ENCODE measurements at regions not wholly inside any gene's neighbourhood (a gene's known extent, or its start where the extent isn't known, plus 50 kb on each side); places are given as distances from the start of the nearest gene placed in this dataset.

DNA sequence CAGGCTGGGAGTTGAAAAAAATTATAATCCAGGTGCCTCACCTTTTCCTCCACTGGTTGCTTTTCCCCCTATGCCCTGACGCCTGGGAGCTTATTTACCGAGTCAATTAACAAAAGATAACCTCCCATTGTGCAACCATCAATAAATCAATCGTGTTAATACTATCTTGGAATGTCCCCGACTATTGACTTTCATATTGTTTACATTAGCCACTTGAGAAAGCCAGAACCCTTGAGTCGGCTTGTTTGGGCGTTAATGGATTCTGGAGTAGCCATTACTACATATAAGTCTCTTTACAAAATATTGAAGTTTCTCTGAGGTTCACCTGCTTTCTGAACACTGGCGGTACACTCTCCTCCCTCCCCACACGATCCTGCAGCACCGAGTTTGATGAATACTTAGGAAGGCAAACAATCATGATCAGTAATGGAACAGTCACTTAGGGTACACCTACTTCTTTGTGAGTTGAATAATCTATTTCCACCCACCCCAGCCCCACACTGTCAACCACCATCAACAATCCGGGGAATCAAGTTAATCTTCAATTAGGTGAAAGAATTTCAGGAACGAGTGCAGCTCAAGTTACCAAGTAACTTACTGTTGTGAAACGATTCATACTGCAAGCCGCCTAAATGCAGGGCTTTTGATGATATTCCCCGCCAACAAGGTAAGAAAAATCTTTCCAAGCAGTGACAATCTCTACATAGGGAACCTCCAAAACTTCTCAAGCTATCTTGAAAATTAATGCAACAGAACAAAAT, 159.3 kb upstream of the NR2F2 start (continued):
- TF ChIP-seq, protein P1, sequence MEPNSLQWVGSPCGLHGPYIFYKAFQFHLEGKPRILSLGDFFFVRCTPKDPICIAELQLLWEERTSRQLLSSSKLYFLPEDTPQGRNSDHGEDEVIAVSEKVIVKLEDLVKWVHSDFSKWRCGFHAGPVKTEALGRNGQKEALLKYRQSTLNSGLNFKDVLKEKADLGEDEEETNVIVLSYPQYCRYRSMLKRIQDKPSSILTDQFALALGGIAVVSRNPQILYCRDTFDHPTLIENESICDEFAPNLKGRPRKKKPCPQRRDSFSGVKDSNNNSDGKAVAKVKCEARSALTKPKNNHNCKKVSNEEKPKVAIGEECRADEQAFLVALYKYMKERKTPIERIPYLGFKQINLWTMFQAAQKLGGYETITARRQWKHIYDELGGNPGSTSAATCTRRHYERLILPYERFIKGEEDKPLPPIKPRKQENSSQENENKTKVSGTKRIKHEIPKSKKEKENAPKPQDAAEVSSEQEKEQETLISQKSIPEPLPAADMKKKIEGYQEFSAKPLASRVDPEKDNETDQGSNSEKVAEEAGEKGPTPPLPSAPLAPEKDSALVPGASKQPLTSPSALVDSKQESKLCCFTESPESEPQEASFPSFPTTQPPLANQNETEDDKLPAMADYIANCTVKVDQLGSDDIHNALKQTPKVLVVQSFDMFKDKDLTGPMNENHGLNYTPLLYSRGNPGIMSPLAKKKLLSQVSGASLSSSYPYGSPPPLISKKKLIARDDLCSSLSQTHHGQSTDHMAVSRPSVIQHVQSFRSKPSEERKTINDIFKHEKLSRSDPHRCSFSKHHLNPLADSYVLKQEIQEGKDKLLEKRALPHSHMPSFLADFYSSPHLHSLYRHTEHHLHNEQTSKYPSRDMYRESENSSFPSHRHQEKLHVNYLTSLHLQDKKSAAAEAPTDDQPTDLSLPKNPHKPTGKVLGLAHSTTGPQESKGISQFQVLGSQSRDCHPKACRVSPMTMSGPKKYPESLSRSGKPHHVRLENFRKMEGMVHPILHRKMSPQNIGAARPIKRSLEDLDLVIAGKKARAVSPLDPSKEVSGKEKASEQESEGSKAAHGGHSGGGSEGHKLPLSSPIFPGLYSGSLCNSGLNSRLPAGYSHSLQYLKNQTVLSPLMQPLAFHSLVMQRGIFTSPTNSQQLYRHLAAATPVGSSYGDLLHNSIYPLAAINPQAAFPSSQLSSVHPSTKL (CRISPR knock-in tag; IDR thresholded peaks at IDR 0.05): peak; percentile 20; the same call in 1 of the 2 replicates
- TF ChIP-seq ZNF331 (CRISPR knock-in tag; IDR thresholded peaks at IDR 0.05) (peak; percentile 33; the same call in 1 of the 2 replicates), SOX5 (CRISPR knock-in tag; IDR thresholded peaks at IDR 0.05; ENCODE audit: borderline replicate concordance) (peak; percentile 31; the same call in 1 of the 2 replicates), ATF7 (IDR thresholded peaks at IDR 0.05) (no peak), ATF7 (CRISPR knock-in tag; IDR thresholded peaks at IDR 0.05) (no peak), FOXA3 (CRISPR knock-in tag; IDR thresholded peaks at IDR 0.05) (peak; percentile 58; the same call in 1 of the 2 replicates), SOX13 (IDR thresholded peaks at IDR 0.05) (no peak), SOX13 (CRISPR knock-in tag; conservative IDR thresholded peaks at IDR 0.05 in 1 of 2, IDR thresholded peaks at IDR 0.05 in 1 of 2) (peak in 1 of 2 experiments; percentile 61; a peak in 2 of 4 replicates), YEATS2 (CRISPR knock-in tag; IDR thresholded peaks at IDR 0.05; ENCODE audit: borderline replicate concordance) (no peak)
- TF ChIP-seq, protein P2, sequence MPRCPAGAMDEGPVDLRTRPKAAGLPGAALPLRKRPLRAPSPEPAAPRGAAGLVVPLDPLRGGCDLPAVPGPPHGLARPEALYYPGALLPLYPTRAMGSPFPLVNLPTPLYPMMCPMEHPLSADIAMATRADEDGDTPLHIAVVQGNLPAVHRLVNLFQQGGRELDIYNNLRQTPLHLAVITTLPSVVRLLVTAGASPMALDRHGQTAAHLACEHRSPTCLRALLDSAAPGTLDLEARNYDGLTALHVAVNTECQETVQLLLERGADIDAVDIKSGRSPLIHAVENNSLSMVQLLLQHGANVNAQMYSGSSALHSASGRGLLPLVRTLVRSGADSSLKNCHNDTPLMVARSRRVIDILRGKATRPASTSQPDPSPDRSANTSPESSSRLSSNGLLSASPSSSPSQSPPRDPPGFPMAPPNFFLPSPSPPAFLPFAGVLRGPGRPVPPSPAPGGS (CRISPR knock-in tag; IDR thresholded peaks at IDR 0.05): no peak
- TF ChIP-seq, protein P3, sequence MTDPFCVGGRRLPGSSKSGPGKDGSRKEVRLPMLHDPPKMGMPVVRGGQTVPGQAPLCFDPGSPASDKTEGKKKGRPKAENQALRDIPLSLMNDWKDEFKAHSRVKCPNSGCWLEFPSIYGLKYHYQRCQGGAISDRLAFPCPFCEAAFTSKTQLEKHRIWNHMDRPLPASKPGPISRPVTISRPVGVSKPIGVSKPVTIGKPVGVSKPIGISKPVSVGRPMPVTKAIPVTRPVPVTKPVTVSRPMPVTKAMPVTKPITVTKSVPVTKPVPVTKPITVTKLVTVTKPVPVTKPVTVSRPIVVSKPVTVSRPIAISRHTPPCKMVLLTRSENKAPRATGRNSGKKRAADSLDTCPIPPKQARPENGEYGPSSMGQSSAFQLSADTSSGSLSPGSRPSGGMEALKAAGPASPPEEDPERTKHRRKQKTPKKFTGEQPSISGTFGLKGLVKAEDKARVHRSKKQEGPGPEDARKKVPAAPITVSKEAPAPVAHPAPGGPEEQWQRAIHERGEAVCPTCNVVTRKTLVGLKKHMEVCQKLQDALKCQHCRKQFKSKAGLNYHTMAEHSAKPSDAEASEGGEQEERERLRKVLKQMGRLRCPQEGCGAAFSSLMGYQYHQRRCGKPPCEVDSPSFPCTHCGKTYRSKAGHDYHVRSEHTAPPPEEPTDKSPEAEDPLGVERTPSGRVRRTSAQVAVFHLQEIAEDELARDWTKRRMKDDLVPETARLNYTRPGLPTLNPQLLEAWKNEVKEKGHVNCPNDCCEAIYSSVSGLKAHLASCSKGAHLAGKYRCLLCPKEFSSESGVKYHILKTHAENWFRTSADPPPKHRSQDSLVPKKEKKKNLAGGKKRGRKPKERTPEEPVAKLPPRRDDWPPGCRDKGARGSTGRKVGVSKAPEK (CRISPR knock-in tag; IDR thresholded peaks at IDR 0.05; ENCODE audit: borderline replicate concordance): 0 out of 2 replicates have a peak, but pooled peaks have one; percentile 17
- TF ChIP-seq, protein P4, sequence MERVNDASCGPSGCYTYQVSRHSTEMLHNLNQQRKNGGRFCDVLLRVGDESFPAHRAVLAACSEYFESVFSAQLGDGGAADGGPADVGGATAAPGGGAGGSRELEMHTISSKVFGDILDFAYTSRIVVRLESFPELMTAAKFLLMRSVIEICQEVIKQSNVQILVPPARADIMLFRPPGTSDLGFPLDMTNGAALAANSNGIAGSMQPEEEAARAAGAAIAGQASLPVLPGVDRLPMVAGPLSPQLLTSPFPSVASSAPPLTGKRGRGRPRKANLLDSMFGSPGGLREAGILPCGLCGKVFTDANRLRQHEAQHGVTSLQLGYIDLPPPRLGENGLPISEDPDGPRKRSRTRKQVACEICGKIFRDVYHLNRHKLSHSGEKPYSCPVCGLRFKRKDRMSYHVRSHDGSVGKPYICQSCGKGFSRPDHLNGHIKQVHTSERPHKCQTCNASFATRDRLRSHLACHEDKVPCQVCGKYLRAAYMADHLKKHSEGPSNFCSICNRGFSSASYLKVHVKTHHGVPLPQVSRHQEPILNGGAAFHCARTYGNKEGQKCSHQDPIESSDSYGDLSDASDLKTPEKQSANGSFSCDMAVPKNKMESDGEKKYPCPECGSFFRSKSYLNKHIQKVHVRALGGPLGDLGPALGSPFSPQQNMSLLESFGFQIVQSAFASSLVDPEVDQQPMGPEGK (CRISPR knock-in tag; IDR thresholded peaks at IDR 0.05): peak; percentile 24; the same call in 1 of the 2 replicates
- TF ChIP-seq, protein P5, sequence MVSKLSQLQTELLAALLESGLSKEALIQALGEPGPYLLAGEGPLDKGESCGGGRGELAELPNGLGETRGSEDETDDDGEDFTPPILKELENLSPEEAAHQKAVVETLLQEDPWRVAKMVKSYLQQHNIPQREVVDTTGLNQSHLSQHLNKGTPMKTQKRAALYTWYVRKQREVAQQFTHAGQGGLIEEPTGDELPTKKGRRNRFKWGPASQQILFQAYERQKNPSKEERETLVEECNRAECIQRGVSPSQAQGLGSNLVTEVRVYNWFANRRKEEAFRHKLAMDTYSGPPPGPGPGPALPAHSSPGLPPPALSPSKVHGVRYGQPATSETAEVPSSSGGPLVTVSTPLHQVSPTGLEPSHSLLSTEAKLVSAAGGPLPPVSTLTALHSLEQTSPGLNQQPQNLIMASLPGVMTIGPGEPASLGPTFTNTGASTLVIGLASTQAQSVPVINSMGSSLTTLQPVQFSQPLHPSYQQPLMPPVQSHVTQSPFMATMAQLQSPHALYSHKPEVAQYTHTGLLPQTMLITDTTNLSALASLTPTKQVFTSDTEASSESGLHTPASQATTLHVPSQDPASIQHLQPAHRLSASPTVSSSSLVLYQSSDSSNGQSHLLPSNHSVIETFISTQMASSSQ (IDR thresholded peaks at IDR 0.05; ENCODE audit: low read depth): 0 out of 2 replicates have a peak, but pooled peaks have one; percentile 40
- TF ChIP-seq, protein P5 (CRISPR knock-in tag; IDR thresholded peaks at IDR 0.05; ENCODE audit: borderline replicate concordance): no peak
